GM10266 (cell line): ENCODE measurements at regions not wholly inside any gene's neighbourhood (a gene's known extent, or its start where the extent isn't known, plus 50 kb on each side); places are given as distances from the start of the nearest gene placed in this dataset.
"Not testable (repeated sequence)": the region's sequence is repeated elsewhere in the genome, so short reads cannot be mapped to it uniquely, and the experiment has no call there.

ENCODE experiments used
- DNase-seq: peaks from one replicate; pipeline ENCODE4 v3.0.0; 2012; ENCODE audit errors: extremely low spot score
- TF ChIP-seq, protein P1 (sequence below): IDR thresholded peaks from 2 replicates; pipeline ENCODE4 v1.5.1; 2012; ENCODE audit warnings: mild to moderate bottlenecking, low read depth; ENCODE audit not compliant: control insufficient read depth, insufficient read depth; ENCODE audit errors: missing control alignments

GRCh38 chr6:85245004-85245403, 204.9 kb upstream of the NT5E start:
- TF ChIP-seq, protein P1, sequence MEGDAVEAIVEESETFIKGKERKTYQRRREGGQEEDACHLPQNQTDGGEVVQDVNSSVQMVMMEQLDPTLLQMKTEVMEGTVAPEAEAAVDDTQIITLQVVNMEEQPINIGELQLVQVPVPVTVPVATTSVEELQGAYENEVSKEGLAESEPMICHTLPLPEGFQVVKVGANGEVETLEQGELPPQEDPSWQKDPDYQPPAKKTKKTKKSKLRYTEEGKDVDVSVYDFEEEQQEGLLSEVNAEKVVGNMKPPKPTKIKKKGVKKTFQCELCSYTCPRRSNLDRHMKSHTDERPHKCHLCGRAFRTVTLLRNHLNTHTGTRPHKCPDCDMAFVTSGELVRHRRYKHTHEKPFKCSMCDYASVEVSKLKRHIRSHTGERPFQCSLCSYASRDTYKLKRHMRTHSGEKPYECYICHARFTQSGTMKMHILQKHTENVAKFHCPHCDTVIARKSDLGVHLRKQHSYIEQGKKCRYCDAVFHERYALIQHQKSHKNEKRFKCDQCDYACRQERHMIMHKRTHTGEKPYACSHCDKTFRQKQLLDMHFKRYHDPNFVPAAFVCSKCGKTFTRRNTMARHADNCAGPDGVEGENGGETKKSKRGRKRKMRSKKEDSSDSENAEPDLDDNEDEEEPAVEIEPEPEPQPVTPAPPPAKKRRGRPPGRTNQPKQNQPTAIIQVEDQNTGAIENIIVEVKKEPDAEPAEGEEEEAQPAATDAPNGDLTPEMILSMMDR = no peak

DNA sequence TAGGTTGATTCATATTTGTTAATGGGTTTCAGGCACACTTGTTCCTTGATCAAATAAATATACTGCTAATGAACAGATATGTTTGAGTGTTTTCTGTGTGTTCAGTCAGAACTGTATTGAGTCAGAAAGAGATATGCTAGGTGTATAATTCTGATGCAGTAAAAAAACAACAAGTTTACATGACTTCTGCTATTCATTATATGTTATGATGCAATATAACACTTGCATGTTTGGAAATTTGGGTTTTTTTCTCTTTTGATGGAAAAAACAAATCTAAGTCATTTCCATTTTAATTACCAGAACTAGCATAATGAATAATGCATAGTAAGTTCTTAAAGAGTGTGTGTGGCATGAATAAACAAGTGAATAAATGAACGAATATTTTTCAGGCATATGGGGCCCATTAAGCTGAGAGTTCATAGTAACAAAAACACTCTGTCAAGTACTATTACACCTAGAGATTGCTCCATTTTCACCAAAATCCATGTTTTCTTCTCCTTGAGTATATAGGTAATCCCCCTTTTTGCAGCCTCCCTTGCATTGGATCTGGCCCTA, 208.3 kb upstream of the NT5E start:
- no peak for DNase-seq
- TF ChIP-seq, protein P1 = no peak

More at GRCh38 chr6:85245004-85245403, 204.9 kb upstream of the NT5E start:
- no peak for DNase-seq

DNA sequence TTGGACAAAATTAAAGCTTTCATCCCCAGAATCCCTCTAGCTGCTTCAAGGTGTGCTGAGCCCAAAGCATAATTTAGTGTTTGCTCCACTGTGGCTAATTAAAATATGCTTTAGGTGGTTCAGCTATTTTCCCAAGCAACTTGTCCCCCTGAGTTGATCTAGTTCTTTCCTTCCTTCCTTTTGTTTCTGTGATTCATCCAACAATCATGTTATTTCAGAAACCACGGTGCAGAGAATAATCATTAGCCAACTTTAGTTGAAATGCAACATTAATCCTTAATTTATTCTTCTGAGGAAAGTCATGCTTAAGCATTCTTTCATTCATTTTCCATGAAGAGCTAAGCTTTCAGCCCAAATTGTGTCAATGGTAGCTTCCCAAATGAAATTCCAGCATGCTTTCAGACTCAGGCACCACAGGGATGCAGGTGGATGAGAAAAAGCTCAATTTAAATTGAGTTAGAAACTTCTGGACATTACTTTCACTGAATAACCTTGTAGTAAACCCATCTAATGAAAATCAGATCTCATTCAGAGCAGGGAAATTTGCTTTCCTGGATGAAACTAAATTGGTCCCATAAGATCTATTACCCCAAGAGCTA, 209.0 kb upstream of the NT5E start:
- TF ChIP-seq, protein P1 = no peak
- DNase-seq = no peak

- DNase-seq = no peak
- TF ChIP-seq, protein P1 = no peak
These were observed 212.4 kb upstream of the NT5E start for GRCh38 chr6:85237478-85237877.

- DNase-seq = no peak
- TF ChIP-seq, protein P1 = no peak
These were observed 213.2 kb upstream of the NT5E start for GRCh38 chr6:85236636-85237035.

DNA sequence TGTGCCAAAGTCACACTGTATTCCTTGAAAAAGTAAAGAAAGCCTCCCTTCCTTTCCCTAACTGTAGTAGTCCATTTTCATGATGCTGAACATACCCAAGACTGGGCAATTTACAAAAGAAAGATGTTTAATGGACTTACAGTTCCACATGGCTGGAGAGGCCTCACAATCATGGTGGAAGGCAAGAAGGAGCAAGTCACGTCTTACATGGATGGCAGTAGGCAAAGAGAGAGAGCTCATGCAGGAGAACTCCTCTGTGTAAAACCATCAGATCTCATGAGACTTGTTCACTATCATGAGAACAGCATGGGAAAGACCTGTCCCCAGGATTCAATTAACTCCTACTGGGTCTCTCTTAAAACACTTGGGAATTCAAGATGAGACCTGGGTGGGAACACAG, 222.5 kb upstream of the NT5E start:
- not testable (repeated sequence) for DNase-seq

- not testable (repeated sequence) for DNase-seq
These were observed 237.1 kb upstream of the NT5E start for GRCh38 chr6:85212794-85213193.

DNA sequence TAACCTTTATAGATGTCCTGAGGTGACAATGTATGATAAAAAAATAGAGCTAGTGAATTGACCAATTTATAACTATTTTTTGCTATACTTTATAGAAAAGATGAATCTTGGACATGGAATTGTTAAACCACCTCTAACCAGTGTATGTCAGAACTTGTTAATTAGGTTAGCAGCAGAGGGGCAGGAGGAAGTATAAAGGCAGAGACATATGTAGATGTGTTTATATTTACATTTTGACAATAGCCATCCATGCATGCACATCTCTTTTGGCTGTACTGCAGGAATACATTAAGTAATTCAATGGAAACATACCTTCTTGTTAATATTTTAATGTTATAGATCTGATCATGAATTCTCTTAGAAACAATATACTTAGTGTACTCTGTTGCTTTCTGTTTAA, 254.6 kb upstream of the NT5E start:
- DNase-seq = no peak
- TF ChIP-seq, protein P1 = no peak

DNA sequence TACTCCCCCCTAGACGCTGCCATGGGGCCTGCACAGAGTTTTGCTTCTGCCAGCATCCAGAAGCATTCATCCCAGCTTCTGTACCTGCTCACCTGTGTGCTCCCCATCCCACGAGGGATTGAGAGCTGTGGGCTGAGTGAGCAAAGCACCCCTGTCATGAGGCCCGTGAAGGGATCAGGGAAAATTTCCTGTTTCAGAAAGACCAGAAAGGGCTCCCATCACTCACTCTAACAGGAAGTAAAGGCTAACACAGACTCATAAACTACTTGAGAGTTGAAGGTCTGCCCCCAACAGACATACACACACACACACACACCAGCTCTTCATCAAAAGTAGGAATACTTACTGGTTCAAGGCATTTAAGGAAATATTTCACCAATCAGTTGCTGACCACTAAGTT, 256.5 kb upstream of the NT5E start:
- no peak for DNase-seq
- TF ChIP-seq, protein P1 = no peak
